NCI-H2081 treated with DMSO at 0.1 percent for 48 hours (cell line): ENCODE measurements at regions not wholly inside any gene's neighbourhood (a gene's known extent, or its start where the extent isn't known, plus 50 kb on each side); places are given as distances from the start of the nearest gene placed in this dataset.
"Not testable (repeated sequence)": the region's sequence is repeated elsewhere in the genome, so short reads cannot be mapped to it uniquely, and the experiment has no call there.

Experiments
- DNase-seq: peaks from one replicate; lab custom pipeline; 2025; lab: John Stamatoyannopoulos, UW

GRCh38 chr10:123270221-123270620 lies 116.0 kb downstream of the BUB3 start:
- no peak for DNase-seq

GRCh38 chr10:123270806-123271205 lies 116.6 kb downstream of the BUB3 start:
- no peak for DNase-seq

GRCh38 chr10:123272171-123272570 lies 118.0 kb downstream of the BUB3 start:
- DNase-seq: no peak

- peak; percentile 43 for DNase-seq
Observed at GRCh38 chr10:123274306-123275135, 120.3 kb downstream of the BUB3 start.

GRCh38 chr10:123275136-123275564 lies 120.9 kb downstream of the BUB3 start:
- no peak for DNase-seq

GRCh38 chr10:123278445-123278844 lies 124.2 kb downstream of the BUB3 start:
- no peak for DNase-seq

- DNase-seq: not testable (repeated sequence)
Observed at GRCh38 chr10:123283371-123283770, 129.2 kb downstream of the BUB3 start.

GRCh38 chr10:123284022-123284421 lies 129.8 kb downstream of the BUB3 start:
- DNase-seq: no peak

GRCh38 chr10:123287594-123288247 lies 133.5 kb downstream of the BUB3 start:
- DNase-seq: no peak

- DNase-seq: no peak
Observed at GRCh38 chr10:123289432-123289831, 135.2 kb downstream of the BUB3 start.

- no peak for DNase-seq
Observed at GRCh38 chr10:123294109-123294508, 139.9 kb downstream of the BUB3 start.

GRCh38 chr10:123294886-123295285 lies 140.7 kb downstream of the BUB3 start:
- no peak for DNase-seq

- no peak for DNase-seq
Observed at GRCh38 chr10:123295644-123296043, 141.4 kb downstream of the BUB3 start.

GRCh38 chr10:123297175-123297574 lies 143.0 kb downstream of the BUB3 start:
- no peak for DNase-seq

- DNase-seq: no peak
Observed at GRCh38 chr10:123298583-123298982, 144.4 kb downstream of the BUB3 start.

GRCh38 chr10:123299598-123299997 lies 145.4 kb downstream of the BUB3 start:
- no peak for DNase-seq

- no peak for DNase-seq
Observed at GRCh38 chr10:123301077-123301857, 147.1 kb downstream of the BUB3 start.

- no peak for DNase-seq
Observed at GRCh38 chr10:123303581-123304337, 149.6 kb downstream of the BUB3 start.

- DNase-seq: no peak
Observed at GRCh38 chr10:123305671-123306070, 151.5 kb downstream of the BUB3 start.

- no peak for DNase-seq
Observed at GRCh38 chr10:123306290-123306689, 152.1 kb downstream of the BUB3 start.

- no peak for DNase-seq
Observed at GRCh38 chr10:123309731-123310130, 155.5 kb downstream of the BUB3 start.

- no peak for DNase-seq
Observed at GRCh38 chr10:123316776-123317175, 162.6 kb downstream of the BUB3 start.
